Stimulated activated CD4-positive, alpha-beta T cell treated with anti-CD3 and anti-CD28 coated beads, Interleukin-12 subunit alpha, Interleukin-12 subunit beta, amount 100 ng/mL, for 24 hours (primary cell): ENCODE measurements at regions not wholly inside any gene's neighbourhood (a gene's known extent, or its start where the extent isn't known, plus 50 kb on each side); places are given as distances from the start of the nearest gene placed in this dataset.
"Not testable (repeated sequence)": the region's sequence is repeated elsewhere in the genome, so short reads cannot be mapped to it uniquely, and the experiment has no call there.

Experiments
- DNase-seq, 2 experiments: peaks; one replicate each; pipeline ENCODE4 v3.0.0-alpha.2; 2020; ENCODE audit warnings: low read depth in 2 of 2

DNA sequence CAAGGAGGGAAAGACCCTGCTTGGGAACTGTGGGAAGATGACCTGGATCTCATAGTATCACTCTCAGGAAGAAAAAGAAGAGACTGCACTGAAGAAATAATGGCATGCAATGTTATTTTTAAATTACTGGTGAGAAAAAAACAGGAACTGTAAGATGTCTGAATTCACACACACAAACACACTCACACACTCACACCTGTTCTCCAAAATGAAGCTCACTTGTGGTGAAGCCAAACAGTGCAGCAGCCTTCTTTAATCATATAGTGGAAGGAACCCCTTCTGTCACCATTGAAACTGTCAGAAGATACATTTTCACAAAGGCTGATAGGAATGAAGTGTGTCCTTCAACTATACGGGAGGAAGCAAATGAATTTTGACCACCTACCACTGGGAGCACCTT lies 156.5 kb upstream of the GHITM start:
- no peak for DNase-seq

DNA sequence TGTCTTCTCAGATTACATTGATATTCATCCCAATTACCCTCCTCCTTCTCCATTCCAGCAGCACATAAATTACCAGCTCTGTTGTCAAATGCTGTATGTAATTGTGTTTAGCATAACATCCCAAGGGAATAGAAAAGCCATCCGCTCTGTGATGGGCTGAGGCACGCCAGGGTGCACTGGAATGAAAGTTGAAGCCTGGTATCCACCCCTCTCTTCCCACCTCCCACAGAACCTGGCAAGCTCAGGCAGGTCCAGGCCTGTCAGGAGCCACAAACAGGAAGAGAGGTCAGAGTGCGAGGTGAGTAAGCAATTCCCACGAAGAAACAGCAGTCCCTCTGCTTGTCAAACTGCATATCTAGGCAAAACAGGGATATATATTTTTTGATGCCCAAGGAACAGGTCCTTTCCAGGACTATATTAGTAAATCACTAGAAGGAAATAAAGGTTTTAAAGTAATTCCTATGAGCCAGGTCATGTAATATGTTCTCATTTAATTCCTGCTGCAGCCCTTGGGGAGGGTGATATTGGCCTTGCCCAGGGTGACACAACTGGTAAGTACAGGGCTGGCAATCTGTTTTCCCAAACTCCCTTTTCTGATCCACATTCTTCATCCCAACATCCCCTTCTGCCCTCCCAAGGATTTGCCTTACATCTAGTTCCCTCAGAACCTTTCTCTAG lies 155.6 kb upstream of the GHITM start:
- DNase-seq = no peak

DNA sequence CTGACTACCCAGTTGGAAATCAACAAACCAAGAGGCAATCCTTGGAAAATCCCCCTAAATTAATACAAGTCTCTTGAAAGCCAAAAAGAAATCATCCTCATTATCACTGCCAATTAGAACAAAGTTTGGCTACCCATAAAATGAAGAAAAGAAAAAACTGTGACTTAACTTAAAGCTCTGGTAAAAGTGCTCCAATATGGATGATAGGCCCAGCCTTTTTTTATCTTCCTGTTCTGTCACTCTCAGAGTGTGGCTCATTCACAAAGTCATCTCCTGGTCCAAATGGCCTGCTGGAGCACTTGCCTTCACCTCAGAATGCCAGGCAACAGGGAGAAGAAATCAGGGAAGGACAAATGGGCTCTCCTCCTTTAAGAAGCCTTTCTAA lies 155.1 kb upstream of the GHITM start:
- DNase-seq = no peak

DNA sequence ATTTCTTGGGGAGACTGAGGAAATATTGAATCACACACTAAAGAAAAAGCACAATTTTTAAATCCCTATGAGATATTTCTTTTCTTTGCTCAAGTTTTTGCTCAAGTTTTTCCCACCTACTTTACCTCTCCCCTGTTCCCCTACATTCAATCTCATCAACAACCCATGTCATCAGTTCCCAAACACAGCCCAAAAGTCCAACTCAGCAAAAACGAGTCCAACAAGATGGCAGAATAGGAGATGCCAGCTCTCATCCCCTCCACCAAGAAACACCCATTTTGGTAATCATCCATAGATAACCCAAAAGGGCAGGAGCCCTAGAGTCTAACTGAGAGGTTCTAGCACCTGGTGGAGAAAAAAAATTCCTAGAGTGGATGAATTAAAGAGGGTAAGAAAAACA lies 152.5 kb upstream of the GHITM start:
- DNase-seq = no peak

DNA sequence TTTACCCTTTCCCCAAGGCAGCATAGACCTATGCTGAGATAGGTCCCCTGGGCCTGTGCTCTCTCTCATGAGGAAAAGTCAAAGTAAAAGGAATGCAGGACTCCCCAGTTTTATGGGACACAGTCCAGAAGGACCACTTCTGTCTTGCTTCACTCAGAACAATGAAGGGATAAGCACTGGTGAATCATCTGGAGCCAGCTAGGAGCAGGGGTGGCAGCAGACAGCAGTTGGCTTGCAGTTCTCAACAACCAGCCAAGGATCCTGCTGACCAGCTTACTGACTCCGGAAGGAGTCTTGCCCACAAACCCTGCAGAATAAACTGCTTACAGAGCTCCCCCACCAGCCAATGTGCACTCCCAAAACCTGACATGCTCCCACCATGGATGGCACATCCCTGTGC lies 152.1 kb upstream of the GHITM start:
- DNase-seq = no peak

DNA sequence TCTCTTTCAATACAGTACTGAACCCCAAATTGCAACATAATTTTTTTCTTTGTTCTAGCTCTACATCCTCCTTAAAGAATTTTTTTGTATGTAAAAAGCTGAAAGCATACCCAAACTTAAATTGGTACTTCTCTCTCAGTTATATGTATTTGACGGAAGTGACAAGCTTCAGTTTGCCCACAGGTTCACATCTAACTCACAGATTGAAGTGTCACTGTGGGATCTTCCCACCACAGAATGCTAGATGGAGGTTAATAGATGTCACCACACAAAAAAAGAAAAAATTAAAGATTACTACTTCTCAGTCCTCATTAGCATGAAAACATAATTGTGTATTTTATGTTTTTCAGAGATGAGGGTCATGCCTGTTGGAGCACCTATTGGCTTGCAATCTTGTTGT lies 150.9 kb upstream of the GHITM start:
- DNase-seq = no peak

DNA sequence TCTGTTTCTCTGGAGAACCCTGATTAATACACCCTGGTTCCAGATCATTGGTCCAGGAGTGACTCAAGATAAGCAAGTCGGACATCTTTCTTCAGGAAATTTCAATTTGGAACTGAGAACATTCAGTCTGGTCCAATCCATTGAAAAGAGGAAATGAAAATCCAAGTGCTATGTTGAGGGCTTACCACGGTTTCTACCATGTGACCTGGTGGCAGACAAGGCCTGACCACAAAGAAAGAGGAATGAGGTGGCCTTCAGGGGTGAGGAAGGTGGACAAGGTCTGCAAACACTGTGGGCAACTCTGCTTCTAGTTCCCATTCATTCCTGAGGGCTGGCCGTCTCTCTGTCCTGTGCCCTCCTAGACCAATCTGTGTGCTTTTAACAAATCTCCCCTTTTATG lies 149.2 kb upstream of the GHITM start:
- DNase-seq = no peak

DNA sequence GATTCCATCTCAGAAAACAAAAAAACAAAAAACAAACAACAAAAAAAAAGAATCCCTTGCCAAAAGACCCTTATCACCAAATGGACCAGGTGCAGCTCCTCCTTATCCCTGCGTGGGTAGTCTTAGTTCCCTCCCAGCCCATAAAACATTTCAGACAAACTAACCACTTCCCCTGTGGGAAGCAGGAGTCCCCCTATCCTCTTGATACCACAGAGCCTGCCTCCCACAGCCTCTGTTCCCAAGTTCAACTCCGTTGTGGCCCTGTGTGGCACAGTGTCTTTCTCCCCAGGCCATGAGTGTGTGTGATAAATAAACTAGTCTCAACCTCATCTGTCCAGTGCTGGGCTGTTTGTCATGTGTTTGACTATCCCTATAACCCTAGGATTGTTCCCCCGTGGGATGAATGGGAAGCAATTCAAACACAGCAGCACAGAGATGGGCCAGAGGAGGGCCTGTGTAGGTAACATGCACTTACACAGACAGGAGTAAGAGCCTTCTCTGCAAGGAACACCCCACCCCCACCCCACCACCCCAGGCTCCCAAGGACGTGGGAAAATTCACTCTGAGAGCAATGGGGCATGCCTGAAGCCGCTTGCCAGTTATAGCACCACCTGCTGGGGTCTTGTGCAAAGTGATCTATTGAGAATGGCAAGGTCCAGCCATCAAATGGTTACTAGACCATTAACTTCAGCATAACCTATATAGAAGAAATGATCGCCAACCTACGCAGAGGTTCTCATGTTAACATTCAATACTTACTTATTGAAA lies 147.1 kb upstream of the GHITM start:
- DNase-seq = peak in 1 of 2 experiments; percentile 14

DNA sequence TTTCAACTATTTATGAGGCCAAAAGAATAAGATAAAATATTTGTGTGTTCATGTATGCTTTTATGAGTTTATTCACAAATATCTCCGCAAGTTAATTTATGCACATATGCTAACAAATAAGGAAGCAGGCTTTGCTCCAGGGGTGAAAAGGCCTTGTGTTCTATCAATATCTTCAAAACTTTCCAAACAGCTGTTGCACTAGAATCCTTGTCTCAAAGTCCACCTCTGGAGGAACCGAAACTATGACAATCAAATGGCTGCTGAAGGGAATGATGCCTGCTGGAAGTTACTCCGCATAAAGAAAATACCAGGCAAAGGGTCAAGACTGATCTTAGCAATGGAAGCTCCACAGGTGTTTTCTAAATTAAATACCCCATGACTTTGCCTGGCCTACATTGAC lies 145.0 kb upstream of the GHITM start:
- no peak for DNase-seq

DNA sequence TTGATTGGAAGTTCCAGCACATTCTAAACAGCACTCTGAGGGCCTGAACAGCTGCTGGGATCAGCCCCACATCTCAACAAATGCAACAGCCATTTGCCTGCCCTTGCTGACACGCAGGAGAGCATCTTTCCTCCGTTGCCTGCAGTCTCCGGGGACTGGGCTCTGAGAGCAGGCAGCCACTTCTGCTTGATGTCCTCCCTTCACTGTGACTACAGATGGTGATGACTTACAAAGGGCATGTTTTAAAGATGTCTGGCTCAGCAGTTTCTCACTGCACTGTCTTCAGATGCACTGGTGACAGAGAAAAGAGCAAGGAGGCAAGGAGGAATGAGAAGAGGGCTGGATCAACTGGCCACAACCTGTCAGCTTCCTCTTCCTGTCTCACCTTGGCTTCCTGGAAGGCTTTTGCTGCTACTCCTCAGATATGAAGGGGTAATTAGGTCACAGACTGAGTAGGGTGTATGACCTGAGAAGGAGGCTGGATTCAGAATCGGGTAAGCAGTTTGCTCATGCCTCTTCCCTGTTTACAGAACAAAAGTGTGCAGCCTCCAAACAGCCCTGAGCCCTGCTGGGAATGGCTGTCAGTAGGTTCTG lies 143.5 kb upstream of the GHITM start:
- DNase-seq = no peak

DNA sequence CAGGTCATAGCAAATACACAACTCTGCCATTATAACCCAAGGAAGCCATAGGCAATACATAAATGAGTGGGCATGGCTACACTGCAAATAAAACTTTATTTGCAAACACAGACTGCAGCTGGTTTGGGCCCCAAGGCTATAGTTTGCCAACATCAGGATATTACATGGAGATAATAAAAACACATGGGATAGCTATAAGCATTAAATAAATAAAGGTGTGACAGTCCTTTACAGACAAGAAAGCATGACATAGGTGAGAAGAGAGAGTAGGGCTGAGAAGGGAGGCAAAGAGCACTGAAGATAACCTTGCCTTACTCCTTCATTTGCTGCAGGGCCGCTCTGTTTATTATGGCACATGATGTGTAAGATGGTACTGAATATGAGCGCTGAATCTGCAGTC lies 135.1 kb upstream of the GHITM start:
- no peak for DNase-seq

DNA sequence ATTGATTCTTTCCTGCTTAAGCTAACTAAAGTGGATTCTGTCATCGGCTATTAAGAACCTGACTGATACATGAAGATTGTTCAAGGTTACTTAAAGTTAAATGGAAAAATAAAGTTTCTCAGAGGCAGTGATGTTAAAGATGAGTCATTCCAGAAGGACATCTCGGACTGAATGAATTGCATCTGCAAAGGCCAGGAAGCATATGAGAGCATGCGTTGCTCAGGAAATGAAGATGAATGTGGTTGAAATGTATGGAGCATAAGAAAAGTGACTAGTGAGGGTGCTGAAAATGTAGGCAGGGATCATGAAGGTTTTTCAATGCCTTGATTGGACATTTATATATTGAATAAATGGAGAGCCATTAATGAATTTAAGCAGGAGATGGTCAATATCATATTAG lies 133.9 kb upstream of the GHITM start:
- no peak for DNase-seq

DNA sequence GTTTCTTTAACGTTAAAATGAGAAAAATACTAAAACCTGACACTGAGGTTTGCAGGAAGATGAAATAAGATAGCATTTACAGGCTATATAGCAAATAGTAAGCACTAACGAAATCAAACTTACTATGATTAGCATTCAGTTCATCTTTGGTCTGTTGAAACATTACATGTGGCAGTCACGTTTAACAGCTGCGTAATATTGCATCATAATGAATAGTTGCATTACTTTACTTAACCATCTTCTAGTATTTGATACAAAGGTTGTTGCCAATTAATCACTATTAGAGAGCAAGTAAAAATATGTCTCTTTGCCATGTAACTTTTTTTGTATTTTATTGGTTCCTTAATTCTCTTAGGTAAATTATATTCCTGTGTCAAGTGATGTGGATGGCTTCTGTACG lies 131.8 kb upstream of the GHITM start:
- no peak for DNase-seq

DNA sequence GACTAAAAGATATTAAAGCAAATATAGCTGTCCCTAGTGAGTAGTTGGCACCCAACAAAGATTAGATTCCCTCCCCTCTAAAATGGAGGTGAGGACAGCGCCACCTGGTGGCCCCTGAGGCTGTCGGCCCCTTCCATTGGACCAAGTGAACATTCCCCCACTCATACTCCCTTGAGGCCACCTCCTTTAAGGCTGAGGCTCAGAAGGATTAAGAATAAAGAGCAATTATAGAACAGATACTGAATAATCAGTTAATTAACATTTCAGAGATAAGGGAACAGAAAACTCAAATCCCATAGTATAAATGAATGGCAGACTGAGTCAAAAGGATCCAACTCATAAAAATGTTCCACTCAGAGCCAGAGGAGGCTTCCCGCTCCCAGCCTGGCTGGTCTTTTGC lies 130.4 kb upstream of the GHITM start:
- peak in 1 of 2 experiments; percentile 25 for DNase-seq

DNA sequence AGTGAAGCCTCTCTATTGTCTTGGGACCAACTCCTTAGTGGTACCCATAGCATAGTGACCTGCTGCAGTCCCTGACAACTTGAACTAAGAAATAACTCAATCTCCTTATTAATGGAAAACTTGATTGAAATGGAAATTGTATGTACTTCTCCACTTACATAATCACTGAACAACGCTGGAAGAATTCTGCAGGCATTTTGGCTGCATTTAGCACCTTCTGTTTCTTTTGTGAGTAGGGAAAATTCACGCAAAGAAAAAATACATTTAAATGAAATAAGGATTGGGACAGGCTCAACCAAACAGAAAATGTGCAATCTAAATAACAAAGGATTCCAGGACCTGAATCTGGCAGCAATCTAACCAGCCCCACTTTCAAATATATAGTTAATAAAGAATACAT lies 126.9 kb upstream of the GHITM start:
- DNase-seq = no peak

DNA sequence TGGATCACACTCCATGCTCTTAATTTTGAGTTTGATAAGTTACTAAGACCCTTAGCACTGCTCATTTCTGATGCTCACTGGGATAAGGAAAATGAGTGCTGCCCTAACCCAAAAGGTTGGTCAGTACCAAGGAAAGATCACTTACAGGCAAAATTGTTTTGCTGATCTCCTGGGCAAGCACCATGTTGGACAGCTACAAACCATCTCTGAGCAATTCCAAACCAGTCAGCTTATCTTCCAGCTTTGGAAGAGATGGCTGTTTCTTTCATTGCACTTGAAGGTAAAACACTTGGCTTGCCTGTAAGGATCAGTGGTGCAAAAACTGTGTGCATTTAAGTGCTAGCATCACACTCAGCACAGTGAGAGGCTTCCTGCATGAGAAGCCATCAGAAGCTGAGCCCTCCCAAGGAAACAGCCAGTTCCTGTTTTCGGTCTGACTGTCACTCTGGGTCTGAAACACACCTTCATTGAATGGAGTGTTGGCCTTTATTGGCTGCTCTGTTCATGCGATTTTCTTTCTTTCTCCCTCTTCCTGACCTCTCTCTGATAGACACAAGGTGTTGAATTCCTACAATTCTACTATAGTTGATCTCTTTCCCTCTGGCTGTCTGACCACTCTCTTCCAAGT lies 126.4 kb upstream of the GHITM start:
- DNase-seq = no peak

DNA sequence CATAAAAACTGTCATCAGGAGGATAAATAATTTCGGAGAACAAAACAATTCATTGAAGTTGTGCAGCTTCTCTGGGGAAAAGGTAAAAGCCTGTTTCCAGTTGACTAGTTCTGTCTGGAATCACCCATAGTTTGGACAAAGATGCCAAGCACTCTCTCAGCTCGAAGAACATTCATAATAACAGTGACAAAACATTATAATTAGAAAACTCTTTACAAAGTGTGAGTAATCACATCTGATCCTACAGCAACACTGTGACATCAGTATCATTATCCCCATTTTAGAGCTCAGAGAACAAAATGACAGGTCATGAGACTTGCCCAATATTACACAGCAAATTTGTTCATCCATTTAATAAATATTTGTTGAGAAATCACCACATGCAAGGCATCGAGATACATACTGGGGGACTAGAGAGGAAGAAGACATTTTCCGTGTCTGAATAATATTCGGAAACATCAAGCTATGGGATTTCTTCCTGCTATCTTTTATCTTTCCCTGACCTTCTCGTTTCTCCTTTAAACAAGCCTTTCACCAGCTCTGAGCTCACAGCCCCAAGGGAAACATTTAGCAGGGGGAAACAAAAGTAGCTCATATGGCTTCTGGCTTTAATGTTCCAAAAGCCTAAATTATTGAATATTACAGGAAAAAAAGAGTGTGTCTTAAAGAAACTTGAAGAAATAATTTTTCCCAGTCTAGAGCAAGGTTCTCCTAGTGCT lies 123.3 kb upstream of the GHITM start:
- no peak for DNase-seq

DNA sequence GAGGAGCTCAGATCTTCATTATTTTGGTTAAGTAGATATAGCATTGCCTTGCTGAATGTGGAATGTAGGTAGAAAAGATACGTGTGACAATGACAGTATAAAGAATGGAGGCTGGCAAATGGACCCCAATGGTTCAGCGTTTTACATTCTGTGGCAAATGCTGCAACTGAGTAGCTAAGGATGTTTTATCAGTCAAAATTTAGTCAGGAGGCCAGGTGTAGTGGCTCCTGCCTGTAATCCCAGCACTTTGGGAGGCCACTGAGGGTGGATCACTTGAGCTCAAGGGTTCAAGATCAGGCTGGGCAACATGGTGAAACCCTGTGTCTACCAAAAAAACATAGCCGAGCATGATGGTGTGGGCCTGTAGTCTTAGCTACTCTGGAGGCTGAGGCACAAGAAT lies 120.5 kb upstream of the GHITM start:
- DNase-seq = no peak

DNA sequence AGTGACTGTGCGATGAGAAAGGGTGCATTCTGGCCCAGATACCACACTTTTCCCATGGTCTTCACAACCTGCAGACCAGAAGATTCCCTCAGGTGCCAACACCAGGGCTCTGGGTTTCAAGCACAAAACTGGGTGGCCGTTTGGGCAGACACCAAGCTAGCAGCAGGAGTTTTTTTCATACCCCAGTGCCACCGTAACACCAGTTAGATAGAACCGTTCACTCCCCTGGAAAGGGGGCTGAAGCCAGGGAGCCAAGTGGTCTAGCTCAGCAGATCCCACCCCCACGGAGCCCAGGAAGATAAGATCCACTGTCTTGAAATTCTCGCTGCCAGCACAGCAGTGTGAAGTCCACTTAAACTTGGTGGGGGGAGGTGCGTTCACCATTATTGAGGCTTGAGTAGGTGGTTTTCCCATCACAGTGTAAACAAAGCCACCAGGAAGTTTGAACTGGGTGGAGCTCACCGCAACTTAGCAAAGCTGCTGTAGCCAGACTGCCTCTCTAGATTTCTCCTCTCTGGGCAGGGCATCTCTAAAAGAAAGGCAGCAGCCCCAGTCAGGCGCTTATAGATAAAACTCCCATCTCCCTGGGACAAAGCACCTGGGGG lies 119.4 kb upstream of the GHITM start:
- not testable (repeated sequence) for DNase-seq

DNA sequence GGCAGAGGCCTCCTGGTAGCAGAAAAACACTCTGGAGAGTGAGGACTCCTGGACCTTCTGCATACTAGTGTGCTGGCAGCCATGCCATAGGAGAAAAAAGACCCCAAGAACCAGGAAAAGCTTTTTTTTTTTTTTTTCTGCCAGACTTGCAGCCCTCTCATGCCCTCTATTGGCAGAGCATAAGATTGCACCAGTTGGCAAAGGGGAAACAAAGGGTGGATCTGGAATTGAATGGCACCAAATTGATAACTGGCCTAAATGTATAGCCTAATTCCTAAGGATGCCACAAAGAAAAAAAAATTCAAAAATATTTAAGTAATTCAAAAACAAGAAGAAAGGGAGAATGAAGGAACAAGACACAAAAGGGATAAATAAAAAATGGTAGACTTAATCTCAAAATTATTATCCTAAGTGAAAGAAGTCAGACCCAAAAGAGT lies 112.5 kb upstream of the GHITM start:
- peak in 1 of 2 experiments; percentile 1 for DNase-seq

DNA sequence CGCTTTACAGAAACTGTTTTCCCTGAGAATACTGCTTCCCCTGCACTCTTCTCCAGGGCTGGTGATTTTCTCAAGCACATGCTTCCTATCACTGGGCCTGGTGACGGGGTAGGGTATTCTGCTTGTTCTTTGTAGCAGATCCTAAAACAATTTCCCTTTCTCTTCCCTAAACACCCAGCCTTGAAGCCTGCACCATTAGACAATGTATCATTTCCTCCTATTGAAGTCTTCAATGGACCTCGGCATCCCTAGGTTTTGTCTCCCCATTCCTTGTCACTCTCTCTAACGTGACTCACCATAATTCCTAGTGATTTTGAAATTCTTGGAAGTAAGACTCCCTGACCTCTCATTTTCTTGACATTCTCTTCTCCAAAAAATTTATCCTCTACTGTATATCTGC lies 109.5 kb upstream of the GHITM start:
- DNase-seq = no peak

DNA sequence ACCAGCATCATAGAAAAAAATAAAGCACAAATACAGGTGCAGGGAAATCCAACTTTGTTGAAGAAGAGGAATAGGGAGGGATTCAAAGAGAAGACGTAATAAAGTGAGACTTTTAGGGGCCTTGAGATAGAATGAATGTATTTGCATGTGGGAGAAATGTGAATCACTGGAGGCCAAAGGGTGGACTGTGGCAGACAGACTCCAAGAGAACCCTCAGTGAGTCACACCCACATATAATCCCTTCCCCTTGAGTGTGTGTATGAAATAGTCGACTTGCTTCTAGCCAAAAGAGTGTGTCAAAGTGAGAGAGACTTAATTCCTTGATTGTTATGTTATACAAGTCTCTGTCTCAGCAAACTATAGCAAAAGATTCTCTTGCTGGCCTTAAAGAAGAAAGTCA lies 101.3 kb upstream of the GHITM start:
- DNase-seq = no peak
